NCI-H82 (cell line): ENCODE measurements at regions not wholly inside any gene's neighbourhood (a gene's known extent, or its start where the extent isn't known, plus 50 kb on each side); places are given as distances from the start of the nearest gene placed in this dataset.
"Not testable (repeated sequence)": the region's sequence is repeated elsewhere in the genome, so short reads cannot be mapped to it uniquely, and the experiment has no call there.

ENCODE experiments used
- DNase-seq: peaks from one replicate; lab custom pipeline; 2025; lab: John Stamatoyannopoulos, UW

DNA sequence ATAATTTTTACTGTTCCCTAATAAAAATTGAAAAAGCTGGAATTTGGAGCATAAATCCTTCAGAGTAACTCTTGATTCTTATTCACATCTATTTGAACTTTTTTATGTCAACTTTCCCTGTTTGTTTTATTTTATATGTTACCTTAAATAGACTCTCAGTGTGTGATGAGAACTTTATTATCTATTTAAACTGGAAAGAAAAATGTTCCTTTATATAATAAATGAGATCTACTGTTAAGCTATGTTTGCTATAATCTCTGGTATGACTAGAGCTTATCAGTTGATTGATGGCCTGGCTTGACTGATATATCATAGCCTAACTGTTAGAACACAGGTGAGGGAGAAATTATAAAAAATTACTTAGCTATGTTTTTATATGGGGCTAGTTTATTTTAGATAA is 330.6 kb upstream of the EPHA6 start:
- no peak for DNase-seq

- no peak for DNase-seq
These were observed 325.7 kb upstream of the EPHA6 start for GRCh38 chr3:96488708-96489107.

DNA sequence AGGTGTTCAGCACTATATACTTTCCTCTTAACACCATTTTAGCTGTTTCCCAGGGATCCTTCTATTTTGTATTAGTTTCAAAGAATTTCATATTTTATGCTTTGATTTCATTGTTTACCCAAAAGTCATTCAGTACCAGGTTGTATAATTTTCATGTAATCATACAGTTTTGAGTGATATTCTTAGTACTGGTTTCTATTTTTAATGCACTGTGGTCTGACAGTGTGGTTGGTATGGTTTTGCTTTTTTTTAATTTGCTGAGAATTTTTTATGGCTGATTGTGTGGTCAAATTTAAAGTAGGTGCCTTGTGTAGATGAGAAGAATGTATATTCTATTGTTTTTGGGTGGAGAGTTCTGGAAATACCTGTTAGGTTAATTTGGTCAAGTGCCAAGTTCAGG is 323.4 kb upstream of the EPHA6 start:
- no peak for DNase-seq

- no peak for DNase-seq
These were observed 322.5 kb upstream of the EPHA6 start for GRCh38 chr3:96491868-96492267.

- no peak for DNase-seq
These were observed 304.1 kb upstream of the EPHA6 start for GRCh38 chr3:96510334-96510733.

DNA sequence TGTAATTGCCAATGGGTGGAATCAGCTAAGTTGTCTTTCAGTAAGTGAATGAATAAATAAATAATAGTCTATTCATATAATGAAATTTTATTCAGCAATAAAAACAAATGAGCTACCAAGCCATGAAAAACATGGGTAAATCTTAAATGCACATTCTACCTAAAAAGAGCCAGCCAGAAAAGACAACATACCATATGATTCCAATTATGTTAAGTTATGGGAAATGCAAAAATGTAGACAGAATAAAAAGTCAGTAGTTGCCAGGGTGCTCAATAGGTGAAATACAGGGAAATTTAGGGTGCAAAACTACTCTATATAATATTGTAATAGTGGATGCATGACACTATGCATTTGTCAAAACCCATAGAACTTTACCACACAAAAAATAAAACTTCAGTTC is 277.2 kb upstream of the EPHA6 start:
- DNase-seq = no peak

GRCh38 chr3:96538186-96538585 is 276.2 kb upstream of the EPHA6 start:
- no peak for DNase-seq

- no peak for DNase-seq
These were observed 266.3 kb upstream of the EPHA6 start for GRCh38 chr3:96548073-96548472.

GRCh38 chr3:96576935-96577334 is 237.5 kb upstream of the EPHA6 start:
- DNase-seq = no peak

GRCh38 chr3:96584066-96584465 is 230.3 kb upstream of the EPHA6 start:
- DNase-seq = no peak

GRCh38 chr3:96606865-96607264 is 207.5 kb upstream of the EPHA6 start:
- DNase-seq = not testable (repeated sequence)

DNA sequence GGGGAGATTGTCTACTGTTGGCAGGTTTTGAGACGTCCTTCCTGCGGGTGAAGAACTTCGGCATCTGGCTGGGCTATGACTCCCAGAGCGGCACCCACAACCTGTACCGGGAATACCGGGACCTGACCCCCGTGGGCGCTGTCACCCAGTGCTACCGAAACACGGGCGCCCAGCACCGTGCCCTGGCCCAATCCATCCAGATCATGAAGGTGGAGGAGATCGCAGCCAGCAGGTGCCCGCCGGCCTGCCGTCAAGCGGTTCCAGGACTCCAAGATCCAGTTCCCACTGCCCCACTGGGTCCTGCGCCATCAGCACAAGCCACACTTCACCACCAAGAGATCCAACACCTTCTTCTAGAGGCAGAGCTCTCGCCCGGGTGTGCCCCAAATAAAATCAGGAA is 194.9 kb upstream of the EPHA6 start:
- no peak for DNase-seq

- peak; percentile 29 for DNase-seq
These were observed 191.5 kb upstream of the EPHA6 start for GRCh38 chr3:96622878-96623277.

GRCh38 chr3:96631050-96631449 is 183.3 kb upstream of the EPHA6 start:
- DNase-seq = no peak

DNA sequence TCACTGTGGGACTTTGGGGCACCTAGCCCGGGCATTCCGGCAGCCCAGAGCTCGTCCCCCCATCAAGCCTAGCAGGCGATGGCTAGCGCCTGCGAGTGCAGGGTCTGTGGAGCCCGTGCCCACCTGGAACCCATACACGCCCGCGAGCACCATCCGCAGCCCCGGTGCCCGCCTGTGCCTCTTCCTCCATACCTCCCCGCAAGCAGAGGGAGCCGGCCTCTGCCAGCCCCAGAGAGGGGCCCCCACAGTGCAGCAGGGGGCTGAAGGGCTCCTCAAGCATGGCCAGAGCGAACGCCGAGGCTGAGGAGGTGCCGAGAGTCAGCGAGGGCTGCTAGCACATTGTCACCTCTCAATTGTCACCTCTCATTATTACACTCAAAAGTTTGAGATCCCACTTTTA is 167.8 kb upstream of the EPHA6 start:
- DNase-seq = no peak

- peak; percentile 31 for DNase-seq
These were observed 156.7 kb upstream of the EPHA6 start for GRCh38 chr3:96657710-96658109.

DNA sequence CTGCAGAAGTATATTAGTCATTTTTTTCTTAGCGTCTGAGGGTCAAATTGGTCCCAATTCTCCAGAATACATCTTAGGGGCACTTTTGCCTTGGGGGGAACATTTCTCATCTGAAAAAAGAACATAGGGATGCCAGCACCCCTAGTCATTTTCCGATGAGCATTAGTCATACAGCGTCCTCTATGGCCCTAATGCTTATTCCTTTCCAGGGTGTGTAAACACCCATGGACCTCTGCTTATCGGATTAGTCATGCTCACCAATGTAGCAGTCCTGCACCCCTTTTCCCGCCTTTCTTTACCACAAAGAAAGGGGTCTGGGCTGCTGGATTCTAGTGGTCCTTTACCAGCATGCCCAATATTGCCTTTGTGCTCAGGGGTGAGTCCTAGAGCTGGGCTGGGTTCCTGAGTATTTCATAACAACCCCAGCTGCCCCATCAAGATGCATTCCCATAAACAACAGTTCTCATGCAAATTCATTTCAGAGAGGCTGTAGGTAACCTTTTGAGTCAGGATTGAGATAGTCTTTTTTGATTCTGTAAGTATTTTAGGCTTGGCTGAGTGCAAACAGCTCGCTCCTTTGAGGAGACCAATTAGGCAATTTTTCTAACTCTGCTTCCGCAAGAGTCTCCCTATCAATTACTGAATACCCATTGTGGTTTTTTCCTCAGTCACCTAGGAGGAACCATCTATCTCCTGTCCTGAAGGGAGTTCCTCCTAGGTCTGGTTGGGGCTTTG is 142.4 kb upstream of the EPHA6 start:
- not testable (repeated sequence) for DNase-seq

GRCh38 chr3:96677156-96677555 is 137.2 kb upstream of the EPHA6 start:
- DNase-seq = no peak

- no peak for DNase-seq
These were observed 136.1 kb upstream of the EPHA6 start for GRCh38 chr3:96678325-96678724.

DNA sequence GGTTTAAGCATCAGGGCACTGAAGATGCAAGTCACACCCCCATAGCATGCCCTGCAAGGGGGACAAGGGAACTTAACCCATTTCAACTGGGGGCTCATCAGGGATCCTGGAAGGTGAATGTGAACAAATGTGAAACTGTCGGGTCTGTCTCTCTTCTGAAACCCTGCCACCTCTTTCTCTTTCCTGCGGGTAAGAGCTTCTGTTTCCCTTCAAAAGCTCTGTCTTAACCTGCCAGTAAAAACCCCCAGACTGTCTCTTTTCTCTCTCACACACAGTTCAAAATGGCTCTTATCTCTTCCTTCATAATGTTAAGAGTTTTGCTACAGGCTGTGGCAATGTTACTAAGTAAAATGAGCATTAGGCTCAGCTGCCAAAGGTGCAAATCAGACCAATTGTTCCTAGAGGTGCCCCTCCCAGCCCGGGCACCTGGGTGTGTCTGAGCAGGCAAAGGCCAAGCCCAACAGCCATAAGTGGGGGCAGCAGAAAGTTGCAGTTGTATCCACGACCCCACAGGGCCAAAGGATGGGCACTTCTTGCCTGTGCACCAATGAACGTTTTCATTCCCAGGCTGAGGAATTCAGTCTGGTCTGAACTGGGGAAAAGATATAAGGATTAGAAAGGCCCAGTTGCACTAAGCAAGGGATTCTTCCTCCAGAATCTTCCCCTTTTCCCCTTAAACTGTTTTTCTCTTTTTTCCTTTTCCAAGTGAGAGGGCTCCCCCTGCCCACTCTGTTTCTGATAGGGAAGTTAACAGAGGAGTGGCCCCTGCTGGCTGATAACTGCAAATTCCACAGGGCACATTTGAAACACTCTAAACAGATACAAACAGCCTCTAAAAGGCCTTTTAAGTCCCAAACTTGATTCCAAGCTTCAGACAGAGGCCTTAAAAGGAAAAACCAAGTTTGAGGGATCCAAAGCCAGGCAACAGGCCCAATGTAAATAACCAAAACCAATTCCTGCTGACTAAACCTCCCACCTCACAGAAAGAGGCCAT is 113.8 kb upstream of the EPHA6 start:
- DNase-seq = peak; percentile 29

DNA sequence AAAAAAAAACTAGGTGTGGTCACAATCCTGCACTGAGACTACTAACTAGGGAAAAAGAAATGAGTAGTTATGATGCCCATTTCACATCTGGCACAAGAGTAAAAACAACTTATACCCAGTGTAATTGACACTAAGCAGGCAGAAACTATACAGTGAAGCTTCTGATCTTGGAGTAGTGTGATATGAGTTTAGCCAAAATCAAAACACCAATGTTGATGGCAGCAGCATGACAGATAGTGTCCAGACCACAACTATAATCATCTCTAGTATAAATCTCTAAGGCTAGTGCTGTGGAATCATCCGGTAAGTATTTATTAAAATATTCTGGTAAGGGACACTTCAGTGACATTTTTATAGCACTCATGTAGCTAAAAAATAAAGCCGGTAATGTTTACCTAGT is 108.5 kb upstream of the EPHA6 start:
- DNase-seq = no peak

DNA sequence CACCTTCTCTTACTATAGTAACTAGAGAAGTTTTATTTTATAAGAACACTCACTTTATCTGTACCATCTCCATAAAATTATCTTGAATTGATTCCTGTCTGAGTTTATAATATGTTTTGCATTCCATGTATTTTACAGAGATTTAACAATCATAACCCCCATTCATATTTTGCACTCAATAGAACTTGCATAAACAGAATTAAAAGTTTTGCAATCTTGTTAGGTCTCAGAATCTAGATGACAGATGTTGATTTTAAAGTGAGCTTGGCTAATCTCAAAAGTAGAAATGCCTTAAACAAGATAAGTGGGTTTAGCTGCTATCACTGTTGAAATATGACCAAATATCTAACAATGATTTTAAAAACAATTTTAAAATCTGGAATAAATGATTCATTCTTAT is 107.9 kb upstream of the EPHA6 start:
- DNase-seq = peak; percentile 47

GRCh38 chr3:96711816-96712215 is 102.6 kb upstream of the EPHA6 start:
- DNase-seq = no peak
